MM.1S (cell line): ENCODE measurements at regions not wholly inside any gene's neighbourhood (a gene's known extent, or its start where the extent isn't known, plus 50 kb on each side); places are given as distances from the start of the nearest gene placed in this dataset.
"Not testable (repeated sequence)": the region's sequence is repeated elsewhere in the genome, so short reads cannot be mapped to it uniquely, and the experiment has no call there.

ENCODE experiments used
- DNase-seq: peaks from one replicate; pipeline ENCODE4 v3.0.0-alpha.2; 2015
- H2AFZ ChIP-seq: fragments of 300-600 bp; sonication (generic); 2 replicates; pipeline ENCODE4 v1.6.0; 2016; ENCODE audit warnings: antibody characterized with exemption, low read length
- H3F3A ChIP-seq: fragments of 300-600 bp; sonication (generic); 2 replicates; pipeline ENCODE4 v1.6.1; 2016; ENCODE audit warnings: mild to moderate bottlenecking, antibody characterized with exemption, low read length, moderate library complexity, mixed read lengths; ENCODE audit not compliant: insufficient read depth
- H3K27ac ChIP-seq: fragments of 300-600 bp; sonication (generic); 2 replicates; pipeline ENCODE4 v1.5.1; 2016; ENCODE audit warnings: mild to moderate bottlenecking, low read length
- H3K27me3 ChIP-seq: fragments of 300-600 bp; sonication (generic); replicated peaks from 2 replicates; pipeline ENCODE4 v1.6.0; 2016; ENCODE audit warnings: low read length; ENCODE audit not compliant: insufficient read depth
- H3K36me3 ChIP-seq: fragments of 300-600 bp; sonication (generic); replicated peaks from 2 replicates; pipeline ENCODE4 v1.6.1; 2016; ENCODE audit warnings: mild to moderate bottlenecking, low read length, mixed read lengths; ENCODE audit not compliant: insufficient read depth
- H3K4me1 ChIP-seq: fragments of 300-600 bp; sonication (generic); 2 replicates; pipeline ENCODE4 v1.6.1; 2016; ENCODE audit warnings: low read length, mixed read lengths
- H3K4me2 ChIP-seq: fragments of 300-600 bp; sonication (generic); 2 replicates; pipeline ENCODE4 v1.6.0; 2016; ENCODE audit warnings: low read depth, low read length
- H3K4me3 ChIP-seq: fragments of 300-600 bp; sonication (generic); 2 replicates; pipeline ENCODE4 v1.5.1; 2016; ENCODE audit warnings: low read length, mixed read lengths
- H3K79me2 ChIP-seq: fragments of 300-600 bp; sonication (generic); 2 replicates; pipeline ENCODE4 v1.6.1; 2016; ENCODE audit warnings: mixed run types, low read length, mixed read lengths
- H3K9ac ChIP-seq: fragments of 300-600 bp; sonication (generic); 2 replicates; pipeline ENCODE4 v1.6.1; 2016; ENCODE audit warnings: low read length, mixed read lengths
- H3K9me2 ChIP-seq: fragments of 300-600 bp; sonication (generic); replicated peaks from 2 replicates; pipeline ENCODE4 v1.6.1; 2016; ENCODE audit warnings: mild to moderate bottlenecking, low read length, mixed read lengths; ENCODE audit not compliant: insufficient read depth
- H3K9me3 ChIP-seq: fragments of 300-600 bp; sonication (generic); replicated peaks from 2 replicates; pipeline ENCODE4 v1.6.1; 2016; ENCODE audit warnings: mild to moderate bottlenecking, low read length, mixed read lengths; ENCODE audit not compliant: insufficient read depth
- H4K20me1 ChIP-seq: fragments of 300-600 bp; sonication (generic); 2 replicates; pipeline ENCODE4 v1.6.1; 2016; ENCODE audit warnings: mild to moderate bottlenecking, low read length, moderate library complexity, mixed read lengths; ENCODE audit not compliant: insufficient read depth
- CTCF ChIP-seq: fragments of 300-600 bp; sonication (generic); IDR thresholded peaks from 2 replicates; pipeline ENCODE4 v1.5.1; 2016; ENCODE audit warnings: antibody characterized with exemption, low read length, mixed read lengths
- EZH2 ChIP-seq: fragments of 300-600 bp; sonication (generic); optimal IDR thresholded peaks from 2 replicates; pipeline ENCODE3; 2017; ENCODE audit warnings: low read depth, mild to moderate bottlenecking, antibody characterized with exemption, low read length, mixed read lengths
- EZH2phosphoT487 ChIP-seq: fragments of 300-600 bp; sonication (generic); IDR thresholded peaks from 2 replicates; pipeline ENCODE4 v1.6.1; 2018; ENCODE audit warnings: antibody characterized with exemption, low read length

- Histone ChIP-seq H3K9me3 (no peaks in the 10 kb centered on the region), H3K4me1 (no peaks in the 10 kb centered on the region), H3K27ac (no peak overlapping the region), H2AFZ (no peak overlapping the region), H3K27me3 (no peaks in the 10 kb centered on the region), H3K79me2 (no peaks in the 10 kb centered on the region), H3K9me2 (no peaks in the 10 kb centered on the region), H3F3A (no peaks in the 10 kb centered on the region), H4K20me1 (no peaks in the 10 kb centered on the region), H3K9ac (no peak overlapping the region), H3K4me2 (no peak overlapping the region), H3K36me3 (no peaks in the 10 kb centered on the region), H3K4me3 (no peak overlapping the region)
- TF ChIP-seq EZH2 (no peak), CTCF (no peak), EZH2phosphoT487 (no peak)
- no peak for DNase-seq
Measured at GRCh38 chr3:148554367-148554766, 143.3 kb upstream of the AGTR1 start.

- Histone ChIP-seq H3K4me1 (no peaks in the 10 kb centered on the region), H4K20me1 (no peaks in the 10 kb centered on the region), H2AFZ (no peak overlapping the region), H3K27me3 (no peaks in the 10 kb centered on the region), H3K9me2 (no peaks in the 10 kb centered on the region), H3K9me3 (no peaks in the 10 kb centered on the region), H3K36me3 (no peaks in the 10 kb centered on the region), H3F3A (no peaks in the 10 kb centered on the region), H3K27ac (no peak overlapping the region), H3K79me2 (no peaks in the 10 kb centered on the region), H3K4me3 (no peak overlapping the region), H3K9ac (no peak overlapping the region), H3K4me2 (no peak overlapping the region)
- TF ChIP-seq CTCF, result no peak
- TF ChIP-seq EZH2phosphoT487, result no peak
- TF ChIP-seq EZH2, result no peak
- DNase-seq, result no peak
Measured at GRCh38 chr3:148556664-148557063, 141.0 kb upstream of the AGTR1 start.

GRCh38 chr3:148577579-148577978, 120.1 kb upstream of the AGTR1 start:
- not testable (repeated sequence) for H3F3A ChIP-seq, H3K9me3 ChIP-seq, DNase-seq, H3K9me2 ChIP-seq, H3K4me3 ChIP-seq, H2AFZ ChIP-seq, H3K9ac ChIP-seq, H3K4me1 ChIP-seq, H3K27me3 ChIP-seq, H3K79me2 ChIP-seq, H4K20me1 ChIP-seq, H3K4me2 ChIP-seq, H3K36me3 ChIP-seq, H3K27ac ChIP-seq

GRCh38 chr3:148582126-148582525, 115.6 kb upstream of the AGTR1 start:
- Histone ChIP-seq H3K9me2 (no peaks in the 10 kb centered on the region), H3K27ac (no peak overlapping the region), H3F3A (no peaks in the 10 kb centered on the region), H3K9ac (no peak overlapping the region), H2AFZ (no peak overlapping the region), H3K4me2 (no peak overlapping the region), H3K79me2 (no peaks in the 10 kb centered on the region), H4K20me1 (no peaks in the 10 kb centered on the region), H3K36me3 (no peaks in the 10 kb centered on the region), H3K4me1 (no peaks in the 10 kb centered on the region), H3K9me3 (no peaks in the 10 kb centered on the region), H3K4me3 (no peak overlapping the region), H3K27me3 (no peaks in the 10 kb centered on the region)
- TF ChIP-seq CTCF (no peak), EZH2phosphoT487 (no peak), EZH2 (no peak)
- DNase-seq, result no peak
